ENCODE measurements at regions not wholly inside any gene's neighbourhood (a gene's known extent, or its start where the extent isn't known, plus 50 kb on each side); places are given as distances from the start of the nearest gene placed in this dataset.

- Mint-ChIP-seq H3K4me1 (ENCODE audit: low read depth) (peaks cover 45% of the 10 kb centered on the region), H3K4me3 (no peak overlapping the region), H3K27ac (0 out of 2 replicates have a peak overlapping the region, but pooled peaks have one; percentile 18), H3K9me3 (peaks cover 8% of the 10 kb centered on the region), H3K36me3 (ENCODE audit: low read depth) (peaks cover 15% of the 10 kb centered on the region), H3K27me3 (ENCODE audit: insufficient read depth) (no peaks in the 10 kb centered on the region)
- DNase-seq, result no peak
- no peak for TF ChIP-seq CTCF (IDR thresholded peaks at IDR 0.05)
Observed at GRCh38 chr5:120150770-120151169, 313.3 kb upstream of the PRR16 start.

GRCh38 chr5:120151181-120151580, 312.9 kb upstream of the PRR16 start:
- Mint-ChIP-seq H3K36me3 (ENCODE audit: low read depth) (peaks cover 11% of the 10 kb centered on the region), H3K4me1 (ENCODE audit: low read depth) (peaks cover 41% of the 10 kb centered on the region), H3K9me3 (peaks cover 4% of the 10 kb centered on the region), H3K27me3 (ENCODE audit: insufficient read depth) (no peaks in the 10 kb centered on the region), H3K27ac (no peak overlapping the region; the same call in 1 of the 2 replicates), H3K4me3 (no peak overlapping the region)
- no peak for DNase-seq
- peak; percentile 33 for TF ChIP-seq CTCF (IDR thresholded peaks at IDR 0.05)

GRCh38 chr5:120151825-120152224, 312.3 kb upstream of the PRR16 start:
- peaks cover 3% of the 10 kb centered on the region for H3K9me3 Mint-ChIP-seq
- peak overlapping the region; percentile 75 for H3K4me3 Mint-ChIP-seq
- peaks cover 8% of the 10 kb centered on the region for H3K36me3 Mint-ChIP-seq (ENCODE audit: low read depth)
- peaks cover 34% of the 10 kb centered on the region for H3K4me1 Mint-ChIP-seq (ENCODE audit: low read depth)
- H3K27me3 Mint-ChIP-seq (ENCODE audit: insufficient read depth), result no peaks in the 10 kb centered on the region
- no peak for TF ChIP-seq CTCF (IDR thresholded peaks at IDR 0.05)
- H3K27ac Mint-ChIP-seq, result peak overlapping the region; percentile 94
- no peak for DNase-seq

- H3K27ac Mint-ChIP-seq, result peak overlapping the region; percentile 94
- H3K4me1 Mint-ChIP-seq (ENCODE audit: low read depth), result peaks cover 30% of the 10 kb centered on the region
- H3K9me3 Mint-ChIP-seq, result no peaks in the 10 kb centered on the region
- H3K36me3 Mint-ChIP-seq (ENCODE audit: low read depth), result peaks cover 5% of the 10 kb centered on the region; the same call in 1 of the 2 replicates
- H3K27me3 Mint-ChIP-seq (ENCODE audit: insufficient read depth), result no peaks in the 10 kb centered on the region
- H3K4me3 Mint-ChIP-seq, result peak overlapping the region; percentile 75
- peak; percentile 89 for DNase-seq
- no peak for TF ChIP-seq CTCF (IDR thresholded peaks at IDR 0.05)
Observed at GRCh38 chr5:120152472-120152871, 311.6 kb upstream of the PRR16 start.

GRCh38 chr5:120152931-120153330, 311.2 kb upstream of the PRR16 start:
- Mint-ChIP-seq H3K4me3 (peak overlapping the region; percentile 75), H3K9me3 (no peaks in the 10 kb centered on the region), H3K36me3 (ENCODE audit: low read depth) (peaks cover 5% of the 10 kb centered on the region; the same call in 1 of the 2 replicates), H3K27ac (peak overlapping the region; percentile 94), H3K4me1 (ENCODE audit: low read depth) (peaks cover 30% of the 10 kb centered on the region), H3K27me3 (ENCODE audit: insufficient read depth) (no peaks in the 10 kb centered on the region)
- no peak for TF ChIP-seq CTCF (IDR thresholded peaks at IDR 0.05)
- no peak for DNase-seq

- Mint-ChIP-seq H3K4me3 (no peak overlapping the region), H3K27ac (peak overlapping the region; percentile 18; the same call in 1 of the 2 replicates), H3K9me3 (no peaks in the 10 kb centered on the region), H3K36me3 (ENCODE audit: low read depth) (peaks cover 5% of the 10 kb centered on the region; the same call in 1 of the 2 replicates), H3K4me1 (ENCODE audit: low read depth) (peaks cover 30% of the 10 kb centered on the region), H3K27me3 (ENCODE audit: insufficient read depth) (no peaks in the 10 kb centered on the region)
- TF ChIP-seq CTCF (IDR thresholded peaks at IDR 0.05), result no peak
- DNase-seq, result no peak
Observed at GRCh38 chr5:120153551-120153950, 310.5 kb upstream of the PRR16 start.
